ENCODE measurements at regions not wholly inside any gene's neighbourhood (a gene's known extent, or its start where the extent isn't known, plus 50 kb on each side); places are given as distances from the start of the nearest gene placed in this dataset.

- H3K4me3 ChIP-seq, result no peak overlapping the region
- no peaks in the 10 kb centered on the region for H3K4me1 ChIP-seq
- no peaks in the 10 kb centered on the region for H3K27me3 ChIP-seq
- TF ChIP-seq CTCF (IDR thresholded peaks at IDR 0.05), result no peak
- no peaks in the 10 kb centered on the region for H3K36me3 ChIP-seq
- DNase-seq (no peak), ATAC-seq (no peak)
- no peak overlapping the region for H3K27ac ChIP-seq
- no peaks in the 10 kb centered on the region for H3K9me3 ChIP-seq
- intact Hi-C loops (cut with DNase I), result no loop called here
These were observed 90.3 kb upstream of the SESTD1 start for GRCh38 chr2:179354739-179355537.

DNA sequence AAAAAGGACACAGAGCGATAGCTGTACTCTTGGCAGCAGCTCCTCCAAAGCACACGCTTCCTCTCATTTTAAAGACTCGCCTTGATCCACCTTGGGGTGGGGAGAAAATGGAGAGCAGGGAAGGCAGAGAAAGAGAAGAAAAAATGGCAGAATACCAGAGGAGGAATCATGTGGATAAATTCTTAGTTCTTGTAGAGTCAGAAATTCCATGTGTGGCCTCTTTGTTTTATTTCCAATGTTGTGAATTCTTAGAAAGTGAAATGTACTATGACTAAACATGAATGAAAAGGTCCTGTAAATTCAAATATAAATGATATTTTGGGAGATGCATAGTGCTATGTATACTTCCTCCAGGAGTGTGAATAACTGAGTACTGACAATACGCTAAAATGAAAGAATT is 89.7 kb upstream of the SESTD1 start:
- Histone ChIP-seq H3K9me3 (no peaks in the 10 kb centered on the region), H3K4me3 (no peak overlapping the region)

DNA sequence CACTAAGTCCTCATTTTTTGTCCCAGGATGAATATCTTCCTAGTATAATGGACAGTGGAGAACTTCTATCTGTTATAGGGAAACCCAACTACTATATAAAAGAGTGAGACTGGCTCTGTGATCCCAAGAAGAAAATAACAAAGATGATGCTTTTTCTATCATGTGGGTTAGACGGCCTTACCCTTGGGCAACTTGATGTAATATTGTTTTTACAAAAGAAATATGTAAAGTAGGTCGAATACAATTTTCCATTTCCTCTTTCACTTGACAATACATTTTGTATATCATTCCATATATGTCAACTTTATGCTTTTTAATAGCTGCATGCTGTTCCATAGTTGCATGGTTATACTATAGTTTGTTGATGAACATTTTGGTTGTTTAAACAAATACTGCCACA is 87.5 kb upstream of the SESTD1 start:
- intact Hi-C loops (cut with DNase I), result no loop called here
- Histone ChIP-seq H3K27me3 (no peaks in the 10 kb centered on the region), H3K27ac (no peak overlapping the region), H3K9me3 (no peaks in the 10 kb centered on the region), H3K4me1 (no peaks in the 10 kb centered on the region), H3K36me3 (no peaks in the 10 kb centered on the region), H3K4me3 (no peak overlapping the region)
- no peak for TF ChIP-seq CTCF (IDR thresholded peaks at IDR 0.05)
- DNase-seq (no peak), ATAC-seq (no peak)

More for the DNA sequence above, 89.7 kb upstream of the SESTD1 start:
- no peaks in the 10 kb centered on the region for H3K4me1 ChIP-seq
- H3K27me3 ChIP-seq, result no peaks in the 10 kb centered on the region
- H3K36me3 ChIP-seq, result no peaks in the 10 kb centered on the region
- intact Hi-C loops (cut with DNase I), result no loop called here
- DNase-seq, result no peak
- H3K27ac ChIP-seq, result no peak overlapping the region
- no peak for TF ChIP-seq CTCF (IDR thresholded peaks at IDR 0.05)
- ATAC-seq, result no peak

- Histone ChIP-seq H3K4me1 (no peaks in the 10 kb centered on the region), H3K36me3 (no peaks in the 10 kb centered on the region), H3K27me3 (no peaks in the 10 kb centered on the region), H3K27ac (no peak overlapping the region), H3K9me3 (no peaks in the 10 kb centered on the region), H3K4me3 (no peak overlapping the region)
- DNase-seq, result no peak
- TF ChIP-seq CTCF (IDR thresholded peaks at IDR 0.05), result no peak
- intact Hi-C loops (cut with DNase I), result no loop called here
- no peak for ATAC-seq
These were observed 86.4 kb upstream of the SESTD1 start for GRCh38 chr2:179351057-179351456.

DNA sequence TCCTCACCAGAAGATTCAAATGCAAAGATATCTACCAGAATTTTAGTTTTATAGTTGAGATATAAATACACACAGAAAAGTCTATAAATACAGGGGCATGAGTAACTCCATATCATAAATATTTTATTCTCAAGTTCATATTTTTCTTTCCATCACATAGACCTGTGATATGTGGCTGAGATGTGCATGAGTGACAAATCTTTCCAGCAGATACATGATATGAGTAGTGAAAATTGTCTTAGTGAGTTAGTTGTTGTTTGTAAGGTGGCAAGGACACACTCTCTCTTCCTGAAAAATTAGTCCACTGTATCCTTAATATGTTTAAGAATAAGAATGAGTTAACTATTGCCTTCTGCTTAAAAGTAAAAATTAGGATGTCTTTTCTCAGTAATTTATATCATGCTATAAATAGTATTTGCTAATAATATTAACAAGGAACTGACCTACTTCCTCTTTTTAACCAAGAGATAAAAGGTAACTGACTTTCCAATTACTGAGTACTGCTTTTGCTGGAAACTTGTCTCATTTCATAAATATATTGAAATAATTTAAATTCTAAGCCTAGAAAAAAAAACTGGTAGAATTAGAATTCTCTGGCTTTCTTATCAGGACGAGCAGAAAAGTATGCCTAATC is 85.2 kb upstream of the SESTD1 start:
- H3K9me3 ChIP-seq, result no peaks in the 10 kb centered on the region
- ATAC-seq, result no peak
- DNase-seq, result no peak
- H3K27me3 ChIP-seq, result no peaks in the 10 kb centered on the region
- intact Hi-C loops (cut with DNase I), result no loop called here
- no peaks in the 10 kb centered on the region for H3K36me3 ChIP-seq
- TF ChIP-seq CTCF (IDR thresholded peaks at IDR 0.05), result no peak
- no peak overlapping the region for H3K27ac ChIP-seq
- no peaks in the 10 kb centered on the region for H3K4me1 ChIP-seq
- H3K4me3 ChIP-seq, result no peak overlapping the region

All from upper lobe of right lung (tissue), 1 donor.